Sigmoid colon (tissue), 6 donors: ENCODE measurements at regions not wholly inside any gene's neighbourhood (a gene's known extent, or its start where the extent isn't known, plus 50 kb on each side); places are given as distances from the start of the nearest gene placed in this dataset.

Experiments used
- DNase-seq: peaks from one replicate; pipeline ENCODE4 v3.0.0-alpha.2; 2019
- H3K27ac ChIP-seq, 4 donors: fragments of 200-600 bp; sonication (generic); one replicate each; pipeline ENCODE4 v1.5.1; 2016 to 2019; ENCODE audit warnings: mild to moderate bottlenecking in 1 of 4
- H3K27me3 ChIP-seq, 3 donors: fragments of 200-600 bp; sonication (generic); one replicate each; pipeline ENCODE4 v1.5.1; 2019; ENCODE audit warnings: mild to moderate bottlenecking in 1 of 3
- H3K36me3 ChIP-seq, 4 donors: fragments of 200-600 bp; sonication (generic); one replicate each; pipeline ENCODE4 v1.5.1; 2016 to 2019
- H3K4me1 ChIP-seq, 4 donors: fragments of 200-600 bp; sonication (generic); one replicate each; pipeline ENCODE4 v1.5.1; 2017 to 2019
- H3K4me3 ChIP-seq, 4 donors: fragments of 200-600 bp; sonication (generic); one replicate each; pipeline ENCODE4 v1.5.1; 2017 to 2019; ENCODE audit warnings: mild to moderate bottlenecking in 2 of 4, moderate library complexity in 1 of 4
- H3K9me3 ChIP-seq, 4 donors: fragments of 200-600 bp in 3 of 4; sonication (generic) in 3 of 4; one replicate each; pipeline versions ENCODE4 v1.5.1 to v1.6.1; 2013 to 2019
- CTCF ChIP-seq, 4 experiments: fragments of 450-650 bp in 3 of 4; fragments of 200-600 bp in 1 of 4; IDR thresholded peaks; one replicate each; pipeline ENCODE4 v1.5.1; 2016 to 2019; ENCODE audit warnings: antibody characterized with exemption in 4 of 4, mild to moderate bottlenecking in 3 of 4, moderate library complexity in 2 of 4
- EP300 ChIP-seq, 4 donors: sonication (generic); formaldehyde crosslinking; IDR thresholded peaks; one replicate each; pipeline ENCODE4 v1.6.1; 2017; ENCODE audit warnings: antibody characterized with exemption in 4 of 4
- POLR2A ChIP-seq, 2 donors: fragments of 450-650 bp; IDR thresholded peaks; one replicate each; pipeline ENCODE4 v1.6.1; 2016; ENCODE audit warnings: antibody characterized with exemption in 2 of 2, mild to moderate bottlenecking in 2 of 2, moderate library complexity in 2 of 2
- POLR2AphosphoS5 ChIP-seq, 4 donors: sonication (generic); formaldehyde crosslinking; IDR thresholded peaks; one replicate each; pipeline ENCODE4 v1.6.1; 2017; ENCODE audit warnings: antibody characterized with exemption in 4 of 4
- WGBS, 2 donors: extraction: QIAGEN DNeasy Blood & Tissue Kit; methylation state at CpG; one replicate each; pipeline ENCODE4 v1.1.7; 2013; 5-methylcytosine and 5-hydroxymethylcytosine counted together
- intact Hi-C: fragments of 100-400 bp; cut with DNase I; formaldehyde crosslinking; loops from one replicate; pipeline ENCODE4 v1.15.1; 2023
- donor health status: healthy with polysubstance abuse.
- donor health status: healthy.

GRCh38 chr7:156347132-156347531 is 293.4 kb upstream of the RNF32 start:
- TF ChIP-seq CTCF (IDR thresholded peaks at IDR 0.05) (no peak), EP300 (IDR thresholded peaks at IDR 0.05) (no peak), POLR2A (IDR thresholded peaks at IDR 0.05) (no peak), POLR2AphosphoS5 (IDR thresholded peaks at IDR 0.05) (no peak)
- Histone ChIP-seq H3K9me3 (no peaks in the 10 kb centered on the region), H3K4me3 (no peak overlapping the region), H3K36me3 (no peaks in the 10 kb centered on the region), H3K27ac (no peak overlapping the region), H3K4me1 (no peaks in the 10 kb centered on the region), H3K27me3 (no peaks in the 10 kb centered on the region)
- WGBS, 2 donors: 78 to 90% methylated on average over 12 of the region's 12 CpGs
- intact Hi-C loops: no loop called here
- DNase-seq: no peak

GRCh38 chr7:156344595-156344994 is 296.0 kb upstream of the RNF32 start:
- no peak overlapping the region for H3K27ac ChIP-seq
- TF ChIP-seq EP300 (IDR thresholded peaks at IDR 0.05) (no peak), POLR2A (IDR thresholded peaks at IDR 0.05) (no peak), CTCF (IDR thresholded peaks at IDR 0.05) (no peak), POLR2AphosphoS5 (IDR thresholded peaks at IDR 0.05) (no peak)
- H3K27me3 ChIP-seq: no peaks in the 10 kb centered on the region
- DNase-seq: no peak
- no peaks in the 10 kb centered on the region for H3K36me3 ChIP-seq
- intact Hi-C loops: no loop called here
- WGBS, 2 donors: 96% methylated on average over 3 of the region's 3 CpGs
- no peaks in the 10 kb centered on the region for H3K4me1 ChIP-seq
- no peaks in the 10 kb centered on the region for H3K9me3 ChIP-seq
- no peak overlapping the region for H3K4me3 ChIP-seq

- intact Hi-C loops: no loop called here
Observed at GRCh38 chr7:156334636-156335035, 305.9 kb upstream of the RNF32 start.

GRCh38 chr7:156327916-156328315 is 312.7 kb upstream of the RNF32 start:
- WGBS, 2 donors: 59 to 66% methylated on average over 4 of the region's 4 CpGs
- no peak overlapping the region for H3K27ac ChIP-seq
- no peaks in the 10 kb centered on the region for H3K27me3 ChIP-seq
- intact Hi-C loops: no loop called here
- no peaks in the 10 kb centered on the region for H3K36me3 ChIP-seq
- no peaks in the 10 kb centered on the region for H3K9me3 ChIP-seq
- TF ChIP-seq CTCF (IDR thresholded peaks at IDR 0.05) (no peak), EP300 (IDR thresholded peaks at IDR 0.05) (no peak), POLR2A (IDR thresholded peaks at IDR 0.05) (no peak), POLR2AphosphoS5 (IDR thresholded peaks at IDR 0.05) (no peak)
- no peaks in the 10 kb centered on the region for H3K4me1 ChIP-seq
- no peak for DNase-seq
- H3K4me3 ChIP-seq: no peak overlapping the region

More at GRCh38 chr7:156334636-156335035, 305.9 kb upstream of the RNF32 start:
- no peaks in the 10 kb centered on the region for H3K36me3 ChIP-seq
- no peaks in the 10 kb centered on the region for H3K9me3 ChIP-seq
- no peaks in the 10 kb centered on the region for H3K4me1 ChIP-seq
- TF ChIP-seq POLR2AphosphoS5 (IDR thresholded peaks at IDR 0.05) (no peak), POLR2A (IDR thresholded peaks at IDR 0.05) (no peak), EP300 (IDR thresholded peaks at IDR 0.05) (no peak), CTCF (IDR thresholded peaks at IDR 0.05) (no peak)
- DNase-seq: no peak
- no peak overlapping the region for H3K4me3 ChIP-seq
- no peak overlapping the region for H3K27ac ChIP-seq
- 86 to 94% methylated on average over 5 of the region's 5 CpGs for WGBS, 2 donors
- H3K27me3 ChIP-seq: no peaks in the 10 kb centered on the region

- intact Hi-C loops: no loop called here
- Histone ChIP-seq H3K27me3 (no peaks in the 10 kb centered on the region), H3K4me1 (no peaks in the 10 kb centered on the region), H3K27ac (no peak overlapping the region), H3K36me3 (no peaks in the 10 kb centered on the region), H3K4me3 (no peak overlapping the region), H3K9me3 (no peaks in the 10 kb centered on the region)
- DNase-seq: no peak
- TF ChIP-seq POLR2AphosphoS5 (IDR thresholded peaks at IDR 0.05) (no peak), POLR2A (IDR thresholded peaks at IDR 0.05) (no peak), CTCF (IDR thresholded peaks at IDR 0.05) (no peak), EP300 (IDR thresholded peaks at IDR 0.05) (no peak)
- 76 to 89% methylated on average over 2 of the region's 2 CpGs for WGBS, 2 donors
Observed at GRCh38 chr7:156327474-156327873, 313.1 kb upstream of the RNF32 start.
